ENCODE measurements at regions not wholly inside any gene's neighbourhood (a gene's known extent, or its start where the extent isn't known, plus 50 kb on each side); places are given as distances from the start of the nearest gene placed in this dataset.

- intact Hi-C loops (cut with DNase I), result no loop called here
- H3K9me3 ChIP-seq, result no peaks in the 10 kb centered on the region
- no peak overlapping the region for H3K4me3 ChIP-seq
- 73 to 78% methylated on average over 5 of the region's 5 CpGs for WGBS, 2 donors
- no peaks in the 10 kb centered on the region for H3K36me3 ChIP-seq
- TF ChIP-seq CTCF (IDR thresholded peaks at IDR 0.05), result no peak
- DNase-seq, result no peak
- peaks cover 0 to 12% (median 9%) of the 10 kb centered on the region in 3 donors for H3K4me1 ChIP-seq
- no peak overlapping the region for H3K27ac ChIP-seq
- no peak for FAIRE-seq
- ATAC-seq, result no peak
- no peaks in the 10 kb centered on the region for H3K27me3 ChIP-seq
Observed at GRCh38 chr2:129010262-129010661, 691.6 kb upstream of the HS6ST1 start.

GRCh38 chr2:129011466-129012061, 692.9 kb upstream of the HS6ST1 start:
- no peak for TF ChIP-seq CTCF (IDR thresholded peaks at IDR 0.05)
- ATAC-seq (peak in 1 of 4 donors; percentile 49), DNase-seq (no peak), FAIRE-seq (no peak)
- Histone ChIP-seq H3K9me3 (no peaks in the 10 kb centered on the region), H3K4me1 (peaks cover 0 to 12% (median 9%) of the 10 kb centered on the region in 3 donors), H3K27ac (no peak overlapping the region), H3K27me3 (no peaks in the 10 kb centered on the region), H3K4me3 (no peak overlapping the region), H3K36me3 (no peaks in the 10 kb centered on the region)
- intact Hi-C loops (cut with DNase I), result no loop called here
- 80 to 83% methylated on average over 9 of the region's 9 CpGs for WGBS, 2 donors

GRCh38 chr2:129014432-129014831, 695.8 kb upstream of the HS6ST1 start:
- 55 to 59% methylated on average over 2 of the region's 2 CpGs for WGBS, 2 donors
- DNase-seq, result no peak
- intact Hi-C loops (cut with DNase I), result no loop called here
- TF ChIP-seq CTCF (IDR thresholded peaks at IDR 0.05), result no peak
- Histone ChIP-seq H3K4me1 (peaks cover 0 to 12% (median 9%) of the 10 kb centered on the region in 3 donors), H3K36me3 (no peaks in the 10 kb centered on the region), H3K4me3 (no peak overlapping the region), H3K9me3 (no peaks in the 10 kb centered on the region), H3K27ac (no peak overlapping the region), H3K27me3 (no peaks in the 10 kb centered on the region)
- peak in 1 of 4 donors; percentile 74 for ATAC-seq
- FAIRE-seq, result no peak

- peaks cover 0 to 12% (median 9%) of the 10 kb centered on the region in 3 donors for H3K4me1 ChIP-seq
- no peak overlapping the region for H3K27ac ChIP-seq
- no peak for FAIRE-seq
- no peak overlapping the region for H3K4me3 ChIP-seq
- H3K36me3 ChIP-seq, result no peaks in the 10 kb centered on the region
- ATAC-seq, result no peak
- DNase-seq, result no peak
- intact Hi-C loops (cut with DNase I), result no loop called here
- no peaks in the 10 kb centered on the region for H3K9me3 ChIP-seq
- H3K27me3 ChIP-seq, result no peaks in the 10 kb centered on the region
- 88% methylated on average over 9 of the region's 9 CpGs for WGBS, 2 donors
- no peak for TF ChIP-seq CTCF (IDR thresholded peaks at IDR 0.05)
Observed at GRCh38 chr2:129015397-129016285, 697.0 kb upstream of the HS6ST1 start.

- no peaks in the 10 kb centered on the region for H3K27me3 ChIP-seq
- no peak for TF ChIP-seq CTCF (IDR thresholded peaks at IDR 0.05)
- H3K4me1 ChIP-seq, result peaks cover 0 to 12% (median 9%) of the 10 kb centered on the region in 3 donors
- no peak overlapping the region for H3K27ac ChIP-seq
- H3K36me3 ChIP-seq, result no peaks in the 10 kb centered on the region
- no peak for ATAC-seq
- intact Hi-C loops (cut with DNase I), result no loop called here
- WGBS, 2 donors, result 89 to 99% methylated on average over 4 of the region's 4 CpGs
- no peaks in the 10 kb centered on the region for H3K9me3 ChIP-seq
- H3K4me3 ChIP-seq, result no peak overlapping the region
- no peak for DNase-seq
- no peak for FAIRE-seq
Observed at GRCh38 chr2:129016972-129017371, 698.3 kb upstream of the HS6ST1 start.

All from pancreas (tissue), 10 donors.